Activated B cell treated with CpG ODN at 0.5 μM for 24 hours (primary cell): ENCODE measurements at regions not wholly inside any gene's neighbourhood (a gene's known extent, or its start where the extent isn't known, plus 50 kb on each side); places are given as distances from the start of the nearest gene placed in this dataset.
"Not testable (repeated sequence)": the region's sequence is repeated elsewhere in the genome, so short reads cannot be mapped to it uniquely, and the experiment has no call there.

Experiments
- ATAC-seq: fragments of 200-7000 bp; cut with Tn5 transposase; one replicate; pipeline ENCODE4 v1.10.0; 2021; ENCODE audit warnings: low read depth, mild to moderate bottlenecking, moderate library complexity
- CTCF ChIA-PET: fragments of 350-600 bp; sonication (Branson Sonifier 250); formaldehyde crosslinking; loops from one replicate; lab custom pipeline; 2021; ENCODE audit warnings: antibody characterized with exemption; lab: Charles Lee
- POLR2A ChIA-PET: fragments of 350-600 bp; sonication (Branson Sonifier 250); formaldehyde crosslinking; loops from one replicate; lab custom pipeline; 2021; ENCODE audit warnings: antibody characterized with exemption; lab: Charles Lee
- DNase-seq: peaks from one replicate; pipeline ENCODE4 v3.0.0; 2022
- H3K27ac Mint-ChIP-seq: one replicate; pipeline ENCODE4 v1.8.0; 2020; ENCODE audit warnings: mixed read lengths
- H3K27me3 Mint-ChIP-seq: one replicate; pipeline ENCODE4 v1.8.0; 2021; ENCODE audit warnings: mixed read lengths
- H3K36me3 Mint-ChIP-seq: one replicate; pipeline ENCODE4 v1.8.0; 2021; ENCODE audit warnings: low read depth, mixed read lengths
- H3K4me1 Mint-ChIP-seq: one replicate; pipeline ENCODE4 v1.8.0; 2021; ENCODE audit warnings: mixed read lengths
- H3K4me3 Mint-ChIP-seq: one replicate; pipeline ENCODE4 v1.8.0; 2020; ENCODE audit warnings: mild to moderate bottlenecking, mixed read lengths
- H3K9me3 Mint-ChIP-seq: one replicate; pipeline ENCODE4 v1.8.0; 2020; ENCODE audit warnings: mixed read lengths
- CTCF ChIP-seq: fragments of 200-600 bp; IDR thresholded peaks from one replicate; pipeline ENCODE4 v1.8.0; 2022; ENCODE audit warnings: antibody characterized with exemption, mild to moderate bottlenecking
- intact Hi-C: fragments of 100-400 bp; cut with micrococcal nuclease; formaldehyde crosslinking; loops from one replicate; pipeline ENCODE4 v1.15.1; 2024

DNA sequence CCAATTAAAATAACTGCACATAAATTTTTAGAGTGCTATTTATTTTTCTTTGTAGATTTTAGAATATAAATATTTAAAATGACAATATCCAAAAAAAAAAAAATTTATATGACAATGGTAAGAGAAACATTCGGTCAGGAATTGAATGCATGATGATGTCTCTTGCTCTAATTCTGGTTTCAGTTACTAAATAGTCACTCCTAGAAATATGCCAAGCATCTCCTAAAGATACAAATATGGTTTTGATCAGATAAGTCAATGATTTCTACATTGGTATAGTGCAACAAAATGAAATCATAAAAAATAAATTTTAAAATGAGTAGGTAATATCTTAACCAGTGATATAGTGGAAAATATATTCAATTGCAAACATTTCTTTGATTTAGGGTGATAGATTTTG is 95.9 kb upstream of the ACKR3 start:
- ATAC-seq (no peak), DNase-seq (no peak)
- H3K27me3 Mint-ChIP-seq = peaks cover 7% of the 10 kb centered on the region
- CTCF ChIA-PET = no interaction called here
- POLR2A ChIA-PET = no interaction called here
- TF ChIP-seq CTCF = no peak
- no peaks in the 10 kb centered on the region for H3K36me3 Mint-ChIP-seq
- intact Hi-C loops = no loop called here
- peaks cover 2% of the 10 kb centered on the region for H3K9me3 Mint-ChIP-seq
- no peak overlapping the region for H3K4me3 Mint-ChIP-seq
- no peak overlapping the region for H3K27ac Mint-ChIP-seq
- H3K4me1 Mint-ChIP-seq = no peaks in the 10 kb centered on the region

DNA sequence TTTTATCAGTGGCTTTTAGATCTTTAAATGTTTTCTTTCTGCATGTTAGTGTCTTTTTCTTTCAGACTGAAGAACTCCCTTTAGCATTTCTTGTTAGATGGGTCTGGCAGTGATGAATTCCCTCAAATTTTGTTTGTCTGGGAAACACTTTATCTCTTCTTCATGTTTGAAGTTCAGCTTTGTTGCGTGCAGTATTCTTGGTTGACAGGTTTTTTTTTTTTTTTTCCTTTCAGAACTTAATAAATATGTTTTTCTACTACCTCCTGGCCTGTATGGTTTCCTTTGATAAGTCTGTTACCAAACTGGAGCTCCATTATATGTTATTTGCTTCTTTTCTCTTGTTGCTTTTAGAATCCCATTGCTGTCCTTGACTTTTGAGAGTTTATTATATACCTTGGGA is 89.8 kb upstream of the ACKR3 start:
- TF ChIP-seq CTCF = no peak
- ChIA-PET CTCF (no interaction called here), POLR2A (interaction anchor here (0.7 kb wide), 1 partner anchor 59 kb away, joined by 4 read pairs; no protein-coding TSS in a partner anchor)
- DNase-seq (no peak), ATAC-seq (no peak)
- Mint-ChIP-seq H3K27me3 (peaks cover 10% of the 10 kb centered on the region), H3K36me3 (peaks cover 5% of the 10 kb centered on the region), H3K4me3 (no peak overlapping the region), H3K4me1 (no peaks in the 10 kb centered on the region), H3K27ac (no peak overlapping the region), H3K9me3 (peaks cover 22% of the 10 kb centered on the region)
- intact Hi-C loops = no loop called here

GRCh38 chr2:236483102-236483501 is 86.5 kb upstream of the ACKR3 start:
- Mint-ChIP-seq H3K36me3 (peaks cover 5% of the 10 kb centered on the region), H3K9me3 (peaks cover 20% of the 10 kb centered on the region), H3K4me3 (no peak overlapping the region), H3K4me1 (no peaks in the 10 kb centered on the region), H3K27me3 (peaks cover 9% of the 10 kb centered on the region), H3K27ac (no peak overlapping the region)
- intact Hi-C loops = no loop called here
- ChIA-PET CTCF (no interaction called here), POLR2A (no interaction called here)
- no peak for DNase-seq
- ATAC-seq = no peak
- no peak for TF ChIP-seq CTCF

DNA sequence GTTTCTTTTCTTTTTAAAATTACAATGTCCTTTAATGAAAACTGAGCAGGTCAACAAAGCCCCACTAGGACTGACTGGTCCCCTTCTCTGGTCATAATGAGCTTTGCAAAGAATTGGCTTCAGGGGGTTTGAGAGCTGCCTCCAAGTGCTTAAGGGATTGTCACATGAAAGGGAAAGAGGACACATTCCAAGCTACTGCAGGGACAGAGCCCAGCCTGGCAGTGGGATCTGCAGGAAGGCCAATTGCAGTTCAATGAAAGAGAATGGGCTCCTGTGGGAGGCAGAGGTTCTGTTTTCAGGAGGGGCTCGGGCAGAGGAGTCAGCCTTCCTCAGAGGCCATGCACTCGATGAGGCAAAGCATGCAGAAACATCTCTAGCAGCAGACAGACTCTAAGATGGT is 84.1 kb upstream of the ACKR3 start:
- H3K4me1 Mint-ChIP-seq = no peaks in the 10 kb centered on the region
- H3K4me3 Mint-ChIP-seq = no peak overlapping the region
- no peak overlapping the region for H3K27ac Mint-ChIP-seq
- TF ChIP-seq CTCF = no peak
- ATAC-seq = no peak
- peaks cover 3% of the 10 kb centered on the region for H3K36me3 Mint-ChIP-seq
- DNase-seq = no peak
- H3K9me3 Mint-ChIP-seq = peaks cover 9% of the 10 kb centered on the region
- ChIA-PET CTCF (no interaction called here), POLR2A (no interaction called here)
- H3K27me3 Mint-ChIP-seq = peaks cover 9% of the 10 kb centered on the region
- intact Hi-C loops = no loop called here

- H3K9me3 Mint-ChIP-seq, ATAC-seq, H3K36me3 Mint-ChIP-seq, H3K27me3 Mint-ChIP-seq, H3K4me3 Mint-ChIP-seq, DNase-seq, intact Hi-C loops, H3K4me1 Mint-ChIP-seq, H3K27ac Mint-ChIP-seq, CTCF ChIA-PET: not testable (repeated sequence)
- POLR2A ChIA-PET = interaction anchor here (0.6 kb wide), 1 partner anchor 11 kb away, joined by 4 read pairs; no protein-coding TSS in a partner anchor
Observed at GRCh38 chr2:236489083-236489482, 80.5 kb upstream of the ACKR3 start.

GRCh38 chr2:236489895-236490404 is 79.7 kb upstream of the ACKR3 start:
- POLR2A ChIA-PET = interaction anchor here (0.6 kb wide), 1 partner anchor 12 kb away, joined by 4 read pairs; no protein-coding TSS in a partner anchor

More at GRCh38 chr2:236489895-236490404, 79.7 kb upstream of the ACKR3 start:
- DNase-seq (no peak), ATAC-seq (no peak)
- H3K9me3 Mint-ChIP-seq = peaks cover 3% of the 10 kb centered on the region
- H3K27me3 Mint-ChIP-seq = peaks cover 4% of the 10 kb centered on the region
- H3K36me3 Mint-ChIP-seq = no peaks in the 10 kb centered on the region
- no peak overlapping the region for H3K4me3 Mint-ChIP-seq
- intact Hi-C loops = no loop called here
- H3K27ac Mint-ChIP-seq = no peak overlapping the region
- CTCF ChIA-PET = no interaction called here
- no peaks in the 10 kb centered on the region for H3K4me1 Mint-ChIP-seq
- TF ChIP-seq CTCF = no peak
